Upper lobe of left lung (tissue), 6 donors: ENCODE measurements at regions not wholly inside any gene's neighbourhood (a gene's known extent, or its start where the extent isn't known, plus 50 kb on each side); places are given as distances from the start of the nearest gene placed in this dataset.

Experiments used
- ATAC-seq, 2 donors: fragments of 200-7000 bp; cut with Tn5 transposase; one replicate each; pipeline ENCODE4 v1.9.1; 2022; ENCODE audit warnings: mild to moderate bottlenecking in 2 of 2, moderate library complexity in 2 of 2; ENCODE audit not compliant: low FRiP score in 2 of 2
- DNase-seq, 2 donors: peaks; one replicate each; pipeline ENCODE4 v3.0.0-alpha.2; 2019 to 2020
- H3K27ac ChIP-seq, 4 donors: fragments of 200-600 bp; sonication (generic); one replicate each; pipeline ENCODE4 v1.5.1; 2016 to 2019
- H3K27me3 ChIP-seq, 4 donors: fragments of 200-600 bp; sonication (generic); one replicate each; pipeline ENCODE4 v1.5.1; 2017 to 2019
- H3K36me3 ChIP-seq, 4 donors: fragments of 200-600 bp; sonication (generic); one replicate each; pipeline ENCODE4 v1.5.1; 2016 to 2019
- H3K4me1 ChIP-seq, 4 donors: fragments of 200-600 bp; sonication (generic); one replicate each; pipeline ENCODE4 v1.5.1; 2018 to 2019
- H3K4me3 ChIP-seq, 4 donors: fragments of 200-600 bp; sonication (generic); one replicate each; pipeline ENCODE4 v1.5.1; 2017 to 2019; ENCODE audit warnings: mild to moderate bottlenecking in 2 of 4, moderate library complexity in 1 of 4
- H3K9me3 ChIP-seq, 4 donors: fragments of 200-600 bp; sonication (generic); one replicate each; pipeline ENCODE4 v1.5.1; 2018 to 2019
- CTCF ChIP-seq, 6 experiments: fragments of 450-650 bp in 4 of 6; fragments of 200-600 bp in 2 of 6; sonication (generic) in 2 of 6; IDR thresholded peaks; one replicate each; pipeline ENCODE4 v1.5.1; 2016 to 2019; ENCODE audit warnings: antibody characterized with exemption in 6 of 6
- EP300 ChIP-seq, 4 donors: sonication (generic); formaldehyde crosslinking; IDR thresholded peaks; one replicate each; pipeline ENCODE4 v1.5.1; 2017; ENCODE audit warnings: antibody characterized with exemption in 4 of 4, control low read depth in 2 of 4
- POLR2A ChIP-seq, 4 donors: fragments of 450-650 bp; IDR thresholded peaks; one replicate each; pipeline ENCODE4 v1.5.1; 2016 to 2017; ENCODE audit warnings: antibody characterized with exemption in 4 of 4, mild to moderate bottlenecking in 2 of 4
- POLR2AphosphoS5 ChIP-seq, 2 donors: sonication (generic); formaldehyde crosslinking; IDR thresholded peaks; one replicate each; pipeline ENCODE4 v1.5.1; 2017; ENCODE audit warnings: antibody characterized with exemption in 2 of 2
- WGBS, 2 donors: methylation state at CpG; one replicate each; pipeline ENCODE4 v1.1.5; 2017 to 2018; 5-methylcytosine and 5-hydroxymethylcytosine counted together
- donor health status: DM: no; HTN: no; CAD: no; lungs with moderate emphysema.
- donor health status: DM: no; HTN: yes; CAD: no; lungs with severe emphysema.

- no peak overlapping the region for H3K27ac ChIP-seq
- ATAC-seq (no peak), DNase-seq (no peak)
- TF ChIP-seq POLR2A (IDR thresholded peaks at IDR 0.05): no peak
- no peak for TF ChIP-seq POLR2AphosphoS5 (IDR thresholded peaks at IDR 0.05)
- no peak for TF ChIP-seq CTCF (IDR thresholded peaks at IDR 0.05)
- WGBS, 2 donors: 39 to 42% methylated on average over 6 of the region's 7 CpGs
- H3K4me3 ChIP-seq: no peak overlapping the region
- H3K9me3 ChIP-seq: peaks cover 0 to 5% (median 1%) of the 10 kb centered on the region in 4 donors
- no peaks in the 10 kb centered on the region for H3K27me3 ChIP-seq
- H3K4me1 ChIP-seq: no peaks in the 10 kb centered on the region
- H3K36me3 ChIP-seq: no peaks in the 10 kb centered on the region
Measured at GRCh38 chr4:189185810-189186432, 754.8 kb upstream of the FRG1 start.

GRCh38 chr4:189187531-189188052, 753.1 kb upstream of the FRG1 start:
- 80 to 85% methylated on average over 2 of the region's 2 CpGs for WGBS, 2 donors
- H3K27ac ChIP-seq: no peak overlapping the region
- H3K36me3 ChIP-seq: no peaks in the 10 kb centered on the region
- no peak overlapping the region for H3K4me3 ChIP-seq
- no peaks in the 10 kb centered on the region for H3K27me3 ChIP-seq
- ATAC-seq: no peak
- no peak for TF ChIP-seq CTCF (IDR thresholded peaks at IDR 0.05)
- TF ChIP-seq POLR2A (IDR thresholded peaks at IDR 0.05): no peak
- TF ChIP-seq POLR2AphosphoS5 (IDR thresholded peaks at IDR 0.05): no peak
- TF ChIP-seq EP300 (IDR thresholded peaks at IDR 0.05): no peak
- peaks cover 0 to 5% (median 1%) of the 10 kb centered on the region in 4 donors for H3K9me3 ChIP-seq
- no peaks in the 10 kb centered on the region for H3K4me1 ChIP-seq
- no peak for DNase-seq

GRCh38 chr4:189198624-189199023, 742.0 kb upstream of the FRG1 start:
- no peak overlapping the region for H3K4me3 ChIP-seq
- H3K36me3 ChIP-seq: no peaks in the 10 kb centered on the region
- H3K4me1 ChIP-seq: peaks cover 0 to 4% (median 2%) of the 10 kb centered on the region in 4 donors
- H3K27me3 ChIP-seq: no peaks in the 10 kb centered on the region
- DNase-seq (no peak), ATAC-seq (no peak)
- 94 to 95% methylated on average over 10 of the region's 10 CpGs for WGBS, 2 donors
- H3K27ac ChIP-seq: no peak overlapping the region
- TF ChIP-seq CTCF (IDR thresholded peaks at IDR 0.05) (no peak), POLR2AphosphoS5 (IDR thresholded peaks at IDR 0.05) (no peak), EP300 (IDR thresholded peaks at IDR 0.05) (no peak), POLR2A (IDR thresholded peaks at IDR 0.05) (no peak)
- H3K9me3 ChIP-seq: no peaks in the 10 kb centered on the region

GRCh38 chr4:189200353-189200752, 740.3 kb upstream of the FRG1 start:
- Histone ChIP-seq H3K27ac (no peak overlapping the region), H3K9me3 (no peaks in the 10 kb centered on the region), H3K4me1 (peaks cover 0 to 4% (median 2%) of the 10 kb centered on the region in 4 donors), H3K36me3 (no peaks in the 10 kb centered on the region), H3K4me3 (no peak overlapping the region), H3K27me3 (no peaks in the 10 kb centered on the region)
- 58 to 62% methylated on average over 7 of the region's 7 CpGs for WGBS, 2 donors
- ATAC-seq (no peak), DNase-seq (no peak)
- TF ChIP-seq POLR2A (IDR thresholded peaks at IDR 0.05) (no peak), POLR2AphosphoS5 (IDR thresholded peaks at IDR 0.05) (no peak), EP300 (IDR thresholded peaks at IDR 0.05) (no peak), CTCF (IDR thresholded peaks at IDR 0.05) (no peak)
